Lower lobe of right lung (tissue), 2 donors: ENCODE measurements at regions not wholly inside any gene's neighbourhood (a gene's known extent, or its start where the extent isn't known, plus 50 kb on each side); places are given as distances from the start of the nearest gene placed in this dataset.

ENCODE experiments used
- ATAC-seq, 2 donors: fragments of 200-7000 bp; cut with Tn5 transposase; one replicate each; pipeline ENCODE4 v1.9.1; 2020 to 2022; ENCODE audit warnings: mild to moderate bottlenecking in 2 of 2, moderate library complexity in 2 of 2
- DNase-seq: peaks from one replicate; pipeline ENCODE4 v3.0.0-alpha.2; 2020
- H3K27ac ChIP-seq: fragments of 200-600 bp; one replicate; pipeline ENCODE4 v1.8.0; 2022
- H3K27me3 ChIP-seq: fragments of 200-600 bp; one replicate; pipeline ENCODE4 v1.8.0; 2022; ENCODE audit warnings: low read depth
- H3K36me3 ChIP-seq: fragments of 200-600 bp; one replicate; pipeline ENCODE4 v1.8.0; 2022; ENCODE audit warnings: mild to moderate bottlenecking
- H3K4me1 ChIP-seq: fragments of 200-600 bp; one replicate; pipeline ENCODE4 v1.8.0; 2022
- H3K4me3 ChIP-seq: fragments of 200-600 bp; one replicate; pipeline ENCODE4 v1.8.0; 2022; ENCODE audit warnings: mild to moderate bottlenecking
- H3K9me3 ChIP-seq: fragments of 200-600 bp; one replicate; pipeline ENCODE4 v1.8.0; 2022
- CTCF ChIP-seq: fragments of 200-600 bp; IDR thresholded peaks from one replicate; pipeline ENCODE4 v1.8.0; 2022; ENCODE audit warnings: antibody characterized with exemption, mild to moderate bottlenecking
- intact Hi-C: fragments of 100-400 bp; cut with DNase I; formaldehyde crosslinking; loops from one replicate; pipeline ENCODE4 v1.11.0; 2022
- donor health status: DM: no; HTN: yes; CAD: no; lungs with severe emphysema.

GRCh38 chr16:64585367-64585766 lies 536.5 kb downstream of the CDH11 start:
- Histone ChIP-seq H3K4me1 (no peaks in the 10 kb centered on the region), H3K27me3 (no peaks in the 10 kb centered on the region), H3K36me3 (no peaks in the 10 kb centered on the region), H3K4me3 (no peak overlapping the region), H3K9me3 (no peaks in the 10 kb centered on the region), H3K27ac (no peak overlapping the region)
- intact Hi-C loops, result no loop called here
- TF ChIP-seq CTCF, result no peak
- DNase-seq (no peak), ATAC-seq (no peak)

GRCh38 chr16:64580558-64580957 lies 541.3 kb downstream of the CDH11 start:
- ATAC-seq, result no peak
- TF ChIP-seq CTCF, result no peak
- H3K9me3 ChIP-seq, result no peaks in the 10 kb centered on the region
- no peaks in the 10 kb centered on the region for H3K36me3 ChIP-seq
- DNase-seq, result no peak
- H3K27me3 ChIP-seq, result no peaks in the 10 kb centered on the region
- H3K4me1 ChIP-seq, result no peaks in the 10 kb centered on the region
- H3K27ac ChIP-seq, result no peak overlapping the region
- H3K4me3 ChIP-seq, result no peak overlapping the region
- intact Hi-C loops, result no loop called here

- no peaks in the 10 kb centered on the region for H3K27me3 ChIP-seq
- H3K4me1 ChIP-seq, result no peaks in the 10 kb centered on the region
- TF ChIP-seq CTCF, result no peak
- no peak overlapping the region for H3K4me3 ChIP-seq
- ATAC-seq, result no peak
- no peak for DNase-seq
- no peaks in the 10 kb centered on the region for H3K36me3 ChIP-seq
- H3K27ac ChIP-seq, result no peak overlapping the region
- intact Hi-C loops, result no loop called here
- no peaks in the 10 kb centered on the region for H3K9me3 ChIP-seq
Observed at GRCh38 chr16:64579712-64580111, 542.2 kb downstream of the CDH11 start.

GRCh38 chr16:64545768-64546167 lies 576.1 kb downstream of the CDH11 start:
- Histone ChIP-seq H3K9me3 (no peaks in the 10 kb centered on the region), H3K27ac (no peak overlapping the region), H3K27me3 (no peaks in the 10 kb centered on the region), H3K4me1 (no peaks in the 10 kb centered on the region), H3K4me3 (no peak overlapping the region), H3K36me3 (no peaks in the 10 kb centered on the region)
- intact Hi-C loops, result no loop called here
- no peak for TF ChIP-seq CTCF
- DNase-seq, result no peak
- ATAC-seq, result no peak

- H3K36me3 ChIP-seq, result no peaks in the 10 kb centered on the region
- intact Hi-C loops, result no loop called here
- no peak for ATAC-seq
- H3K4me3 ChIP-seq, result no peak overlapping the region
- no peak overlapping the region for H3K27ac ChIP-seq
- no peaks in the 10 kb centered on the region for H3K27me3 ChIP-seq
- H3K9me3 ChIP-seq, result no peaks in the 10 kb centered on the region
- H3K4me1 ChIP-seq, result no peaks in the 10 kb centered on the region
- DNase-seq, result no peak
- TF ChIP-seq CTCF, result no peak
Observed at GRCh38 chr16:64544859-64545258, 577.0 kb downstream of the CDH11 start.

GRCh38 chr16:64543441-64543840 lies 578.4 kb downstream of the CDH11 start:
- ATAC-seq (no peak), DNase-seq (no peak)
- TF ChIP-seq CTCF, result no peak
- Histone ChIP-seq H3K4me1 (no peaks in the 10 kb centered on the region), H3K27me3 (no peaks in the 10 kb centered on the region), H3K4me3 (no peak overlapping the region), H3K9me3 (no peaks in the 10 kb centered on the region), H3K27ac (no peak overlapping the region), H3K36me3 (no peaks in the 10 kb centered on the region)
- intact Hi-C loops, result no loop called here
